ENCODE measurements at regions not wholly inside any gene's neighbourhood (a gene's known extent, or its start where the extent isn't known, plus 50 kb on each side); places are given as distances from the start of the nearest gene placed in this dataset.

DNA sequence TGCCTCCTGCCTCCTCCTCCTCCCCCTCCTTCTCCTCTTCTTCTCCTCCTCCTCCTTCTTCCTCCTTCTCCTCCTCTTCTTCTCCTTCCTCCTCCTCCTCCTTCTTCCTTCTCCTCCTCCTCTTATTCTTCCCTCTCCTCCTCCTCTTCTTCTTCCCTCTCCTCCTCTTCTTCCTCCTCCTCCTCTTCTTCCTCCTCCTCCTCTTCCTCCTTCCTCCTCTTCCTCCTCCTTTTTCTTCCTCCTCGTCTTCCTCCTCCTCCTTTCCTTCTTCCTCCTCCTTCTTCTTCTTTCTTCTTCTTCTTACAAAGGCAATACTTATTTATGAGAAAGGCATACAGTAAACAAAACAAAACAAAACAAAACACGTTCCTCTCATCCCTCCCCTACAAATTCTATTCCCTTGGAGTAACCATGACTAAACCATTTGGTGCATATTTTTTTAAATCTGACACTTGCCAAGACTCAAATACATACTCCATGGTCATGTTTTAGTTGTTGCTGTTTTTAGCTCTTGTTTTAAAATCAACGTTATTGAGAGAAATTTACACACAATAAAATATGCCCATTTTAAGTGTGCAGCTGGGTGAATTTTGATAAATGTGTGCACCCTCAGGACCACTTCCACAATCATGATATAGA is 135.6 kb downstream of the FOXD1 start:
- ChIA-PET CTCF (interaction anchor here (0.6 kb wide), 1 partner anchor 138 kb away, joined by 3 read pairs; no protein-coding TSS in a partner anchor), POLR2A (no interaction called here)

GRCh38 chr5:73312146-73312871 is 136.3 kb downstream of the FOXD1 start:
- CTCF ChIA-PET, result interaction anchor here (0.6 kb wide), 1 partner anchor 139 kb away, joined by 3 read pairs; no protein-coding TSS in a partner anchor
- POLR2A ChIA-PET, result no interaction called here

GRCh38 chr5:73311291-73312110 is 137.1 kb downstream of the FOXD1 start:
- CTCF ChIA-PET, result no interaction called here
- POLR2A ChIA-PET, result no interaction called here

DNA sequence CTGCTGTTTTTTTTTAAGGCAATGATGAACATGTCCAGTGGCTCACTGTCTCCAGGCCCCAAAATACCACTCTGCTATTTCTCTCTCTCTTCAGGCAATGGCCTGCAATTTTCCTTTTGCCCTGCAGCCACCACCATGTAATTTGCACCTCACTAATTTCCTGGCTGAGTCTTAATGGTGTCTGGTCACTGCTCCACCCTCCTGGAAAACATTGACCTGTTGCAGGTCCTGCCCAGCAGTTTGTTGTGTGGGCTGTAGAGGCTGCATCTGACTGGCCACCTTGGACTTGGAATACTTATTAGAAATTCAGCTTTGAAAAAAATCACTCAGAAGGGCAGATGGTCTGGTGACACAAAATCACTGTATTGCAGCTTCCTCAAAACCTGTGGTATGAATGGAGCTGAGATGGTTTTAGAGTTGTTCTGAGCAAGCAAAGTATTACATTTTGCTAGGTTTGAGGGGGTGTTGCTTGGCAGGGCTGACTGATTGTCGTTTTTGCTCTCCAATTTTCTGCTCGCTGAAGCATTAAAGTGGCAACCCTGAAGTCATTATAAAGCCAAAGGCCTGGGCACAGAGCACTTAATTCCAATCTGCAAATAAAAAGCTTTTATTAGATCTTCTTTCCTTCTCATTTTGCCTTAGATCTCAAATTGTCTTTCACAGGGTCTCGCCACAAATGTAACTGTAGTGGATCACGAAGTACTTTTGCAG is 134.8 kb downstream of the TMEM174 start:
- CTCF ChIA-PET, result interaction anchor here (1.2 kb wide), 1 partner anchor 143 kb away, joined by 3 read pairs; no protein-coding TSS in a partner anchor
- POLR2A ChIA-PET, result interaction anchor here (0.6 kb wide), 1 partner anchor 123 kb away, joined by 5 read pairs; no protein-coding TSS in a partner anchor

- POLR2A ChIA-PET, result no interaction called here
- CTCF ChIA-PET, result no interaction called here
Measured at GRCh38 chr5:73306741-73307275, 133.8 kb downstream of the TMEM174 start.

- POLR2A ChIA-PET, result no interaction called here
- CTCF ChIA-PET, result no interaction called here
Measured at GRCh38 chr5:73306078-73306719, 133.2 kb downstream of the TMEM174 start.

DNA sequence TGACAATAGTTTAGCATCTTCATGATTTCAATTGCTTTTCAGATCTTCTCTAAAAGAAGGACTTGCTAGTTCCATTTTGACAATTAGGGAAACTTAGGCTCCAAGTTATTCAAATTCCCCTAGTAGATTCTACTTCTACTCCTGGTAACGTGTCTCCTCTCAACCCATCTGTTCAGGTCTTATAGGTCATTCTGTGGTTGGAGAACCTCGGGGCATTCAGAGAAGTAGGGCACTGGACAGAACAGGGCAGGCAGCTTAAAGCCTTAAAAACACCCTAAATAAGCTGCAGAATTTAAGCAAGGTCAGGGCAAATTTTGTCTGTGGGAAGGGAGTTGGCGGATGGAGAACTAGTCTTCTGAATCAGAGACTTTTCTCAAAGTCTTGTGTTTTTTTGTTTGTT is 132.4 kb downstream of the TMEM174 start:
- CTCF ChIA-PET, result no interaction called here

DNA sequence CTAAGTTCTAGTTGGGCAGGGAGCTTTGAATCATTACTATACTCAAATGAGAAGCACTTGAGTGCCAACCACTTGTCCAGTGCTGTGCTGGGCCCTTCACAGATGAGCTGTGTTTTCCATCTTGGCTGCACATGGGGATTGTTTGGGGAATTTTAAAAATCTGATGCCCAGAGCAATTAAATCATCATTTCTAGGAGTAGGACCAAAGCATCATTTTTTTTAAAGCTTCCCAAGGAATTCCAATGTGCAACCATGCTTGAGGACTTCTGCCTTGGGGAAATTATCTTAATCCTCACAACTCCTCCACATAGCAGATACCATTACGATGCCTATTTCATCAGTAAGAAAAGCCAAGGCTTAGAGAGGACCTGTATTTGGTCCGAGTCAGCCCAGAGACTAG is 131.4 kb downstream of the TMEM174 start:
- ChIA-PET POLR2A (no interaction called here), CTCF (interaction anchor here (1.1 kb wide), 1 partner anchor 147 kb away, joined by 4 read pairs; no protein-coding TSS in a partner anchor)

More for the DNA sequence above, 132.4 kb downstream of the TMEM174 start:
- POLR2A ChIA-PET, result no interaction called here

- ChIA-PET CTCF (interaction anchor here (1.1 kb wide), 1 partner anchor 148 kb away, joined by 4 read pairs; no protein-coding TSS in a partner anchor), POLR2A (no interaction called here)
Measured at GRCh38 chr5:73303148-73304079, 130.4 kb downstream of the TMEM174 start.

DNA sequence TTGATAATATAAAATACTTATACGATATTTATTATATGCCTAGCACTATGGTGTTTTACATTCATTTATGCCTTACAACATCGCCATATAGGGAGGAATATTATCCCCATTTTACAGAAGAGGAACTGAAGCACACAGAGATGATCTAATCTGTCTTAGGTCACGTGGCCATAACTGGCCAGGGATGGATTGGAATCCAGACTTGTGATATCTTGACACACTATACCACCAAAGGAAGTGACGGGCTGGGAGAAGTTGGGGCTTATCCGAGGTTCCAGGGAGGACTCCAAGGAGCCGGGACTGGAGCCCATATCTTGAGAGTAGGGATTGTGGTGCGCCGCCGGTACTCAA is 129.8 kb downstream of the TMEM174 start:
- POLR2A ChIA-PET, result no interaction called here
- CTCF ChIA-PET, result interaction anchor here (1.1 kb wide), 1 partner anchor 148 kb away, joined by 4 read pairs; no protein-coding TSS in a partner anchor

DNA sequence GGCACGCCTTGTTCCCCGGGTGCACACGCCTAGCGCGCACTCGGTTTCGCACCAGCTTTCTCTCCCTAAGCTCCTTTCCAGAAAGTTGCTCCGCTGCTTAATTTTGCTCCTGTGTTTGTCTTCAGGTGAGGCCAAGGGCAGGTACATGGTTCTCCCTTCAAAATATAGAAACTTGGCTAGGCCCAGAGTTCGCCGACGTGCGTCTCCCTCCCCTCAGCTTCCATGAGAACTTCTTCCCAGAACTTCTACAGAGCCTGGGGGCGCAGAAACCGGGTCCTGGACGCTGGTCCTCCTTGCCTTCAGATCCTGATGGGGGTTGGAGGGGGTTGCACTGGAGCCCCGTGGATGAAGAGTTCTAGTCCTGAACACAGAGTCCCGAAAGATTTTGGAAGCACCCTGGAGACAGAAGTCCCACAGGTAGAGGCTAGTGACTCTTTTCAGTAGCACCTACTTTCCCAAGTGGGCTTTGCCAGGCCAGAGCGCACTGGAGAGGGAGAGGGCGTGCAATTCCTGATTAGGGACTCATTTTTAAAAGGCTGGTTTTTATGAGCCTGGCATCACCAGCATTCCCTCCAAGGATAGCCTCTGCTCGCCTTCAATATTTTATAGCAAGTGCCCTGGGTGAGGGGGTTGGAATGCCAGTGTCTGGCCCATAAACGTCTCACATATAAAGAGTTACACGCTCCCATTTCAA is 128.4 kb downstream of the TMEM174 start:
- ChIA-PET POLR2A (interaction anchor here (0.6 kb wide), 1 partner anchor 33 kb away, joined by 5 read pairs; no protein-coding TSS in a partner anchor), CTCF (interaction anchor here (1.1 to 1.3 kb wide), 2 partner anchors 150 kb away, joined by 3 to 4 read pairs; no protein-coding TSS in a partner anchor)

GRCh38 chr5:73300337-73301207 is 127.6 kb downstream of the TMEM174 start:
- ChIA-PET CTCF (interaction anchor here (1.3 kb wide), 1 partner anchor 151 kb away, joined by 3 read pairs; no protein-coding TSS in a partner anchor), POLR2A (no interaction called here)

DNA sequence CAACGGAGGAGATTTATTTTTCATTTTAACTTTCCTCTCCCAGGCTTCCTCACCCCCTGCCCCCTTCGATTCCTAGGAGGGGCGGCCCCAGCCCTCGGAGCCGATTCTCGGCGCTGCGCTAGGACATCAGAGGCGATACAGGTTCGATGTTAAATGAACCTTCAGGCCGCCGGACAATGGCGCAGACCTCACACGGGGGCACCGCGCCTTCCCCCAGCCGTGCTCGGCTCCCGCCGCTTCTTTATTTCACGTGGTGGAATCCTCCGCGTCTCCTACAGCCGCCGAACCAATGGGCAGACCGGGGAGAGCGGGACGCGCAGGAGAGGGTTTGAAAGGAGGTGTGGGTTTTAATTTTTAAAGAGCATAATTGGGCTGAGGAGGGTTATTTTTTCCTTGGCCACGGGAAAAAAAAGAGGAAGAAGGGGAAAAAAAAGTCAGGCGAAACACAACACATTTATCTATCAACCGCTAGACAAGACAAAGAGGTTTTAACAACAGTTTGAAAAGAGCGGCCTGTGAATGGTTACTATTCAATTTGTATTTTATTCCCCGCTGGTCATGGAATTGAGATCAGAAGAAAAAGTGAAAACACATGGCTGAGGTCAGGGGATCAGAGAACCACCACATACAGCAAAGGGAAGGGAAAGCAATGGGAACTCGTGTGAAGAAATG is 126.8 kb downstream of the TMEM174 start:
- ChIA-PET POLR2A (no interaction called here), CTCF (interaction anchor here (1.9 kb wide), 1 partner anchor 151 kb away, joined by 7 read pairs; no protein-coding TSS in a partner anchor)

DNA sequence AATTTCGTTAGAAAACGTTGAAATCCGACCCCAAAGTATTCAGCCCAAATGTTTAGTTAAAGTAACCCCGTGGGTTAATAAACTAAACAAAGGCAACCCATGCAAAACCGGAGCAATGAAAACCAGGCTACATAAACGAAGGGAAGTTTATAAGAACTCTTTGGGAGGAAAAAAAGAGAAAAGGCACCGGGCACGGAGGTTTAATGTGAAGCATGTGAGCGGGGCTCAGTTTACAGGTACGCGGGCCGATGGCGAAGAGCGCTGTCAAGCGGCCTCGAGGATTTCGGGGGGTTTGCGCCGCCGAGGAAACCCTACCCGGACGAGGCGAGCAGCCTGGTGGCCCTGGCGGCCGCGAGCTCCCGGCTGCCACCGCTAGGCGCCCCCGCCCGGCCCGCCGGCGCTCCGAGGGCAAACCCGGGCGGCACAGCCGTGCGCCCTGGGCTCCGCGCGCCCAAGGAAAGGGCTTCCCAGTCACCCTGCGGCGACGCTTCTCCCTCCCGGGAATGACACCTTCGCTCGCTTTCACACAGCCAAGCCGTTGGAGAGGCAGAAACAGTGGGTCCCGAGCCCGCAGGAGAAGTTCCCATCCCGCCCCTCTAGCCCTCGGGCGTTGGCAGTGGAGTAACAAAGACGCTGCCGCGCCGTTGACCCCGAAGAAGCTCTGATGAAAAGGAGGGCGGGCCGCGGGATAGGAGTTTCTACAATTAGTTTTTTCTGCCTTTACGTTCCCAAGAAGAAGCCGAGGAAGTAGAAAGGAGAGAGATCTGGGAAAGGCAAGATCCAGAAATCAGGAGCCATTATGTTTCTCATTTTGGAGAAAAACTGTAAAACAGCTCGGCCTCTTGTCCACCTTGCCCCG is 126.0 kb downstream of the TMEM174 start:
- CTCF ChIA-PET, result interaction anchor here (1.9 kb wide), 1 partner anchor 152 kb away, joined by 7 read pairs; no protein-coding TSS in a partner anchor
- POLR2A ChIA-PET, result no interaction called here
